GM10266 (cell line): ENCODE measurements at regions not wholly inside any gene's neighbourhood (a gene's known extent, or its start where the extent isn't known, plus 50 kb on each side); places are given as distances from the start of the nearest gene placed in this dataset.

Experiments used
- DNase-seq: peaks from one replicate; pipeline ENCODE4 v3.0.0; 2012; ENCODE audit errors: extremely low spot score
- TF ChIP-seq, protein P1 (sequence below): IDR thresholded peaks from 2 replicates; pipeline ENCODE4 v1.5.1; 2012; ENCODE audit warnings: mild to moderate bottlenecking, low read depth; ENCODE audit not compliant: control insufficient read depth, insufficient read depth; ENCODE audit errors: missing control alignments

DNA sequence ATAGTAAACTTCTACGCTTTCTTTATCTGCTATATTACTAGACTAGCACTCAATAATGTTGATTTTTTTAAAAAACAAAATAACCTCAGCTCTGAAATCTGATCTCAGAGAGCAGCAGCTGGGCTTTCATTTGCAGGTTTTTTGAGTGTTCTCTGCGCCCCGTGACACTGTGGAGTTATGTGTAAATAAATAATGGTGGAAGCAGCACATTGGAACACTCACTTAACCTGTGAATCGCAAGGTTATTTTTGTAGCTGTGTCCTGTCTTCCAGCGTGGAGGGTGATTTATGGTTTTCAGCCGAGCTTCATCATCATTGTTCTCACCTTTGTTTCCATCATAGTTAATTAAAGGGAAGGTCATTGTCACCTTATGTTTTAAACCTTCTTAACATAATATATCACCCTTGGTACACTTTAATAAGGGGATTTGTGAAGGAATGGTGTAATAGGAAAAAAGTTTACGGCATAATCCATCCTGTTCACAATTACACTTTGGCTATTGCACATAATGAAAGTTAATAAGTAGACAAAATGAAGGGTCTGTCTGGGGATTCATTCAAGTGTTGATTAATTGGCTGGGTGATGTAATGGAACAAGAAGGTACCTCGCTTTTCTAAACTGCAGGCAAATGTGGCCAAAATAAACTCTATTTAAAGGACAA lies 493.3 kb upstream of the ADAMTS16 start:
- DNase-seq: no peak
- TF ChIP-seq, protein P1, sequence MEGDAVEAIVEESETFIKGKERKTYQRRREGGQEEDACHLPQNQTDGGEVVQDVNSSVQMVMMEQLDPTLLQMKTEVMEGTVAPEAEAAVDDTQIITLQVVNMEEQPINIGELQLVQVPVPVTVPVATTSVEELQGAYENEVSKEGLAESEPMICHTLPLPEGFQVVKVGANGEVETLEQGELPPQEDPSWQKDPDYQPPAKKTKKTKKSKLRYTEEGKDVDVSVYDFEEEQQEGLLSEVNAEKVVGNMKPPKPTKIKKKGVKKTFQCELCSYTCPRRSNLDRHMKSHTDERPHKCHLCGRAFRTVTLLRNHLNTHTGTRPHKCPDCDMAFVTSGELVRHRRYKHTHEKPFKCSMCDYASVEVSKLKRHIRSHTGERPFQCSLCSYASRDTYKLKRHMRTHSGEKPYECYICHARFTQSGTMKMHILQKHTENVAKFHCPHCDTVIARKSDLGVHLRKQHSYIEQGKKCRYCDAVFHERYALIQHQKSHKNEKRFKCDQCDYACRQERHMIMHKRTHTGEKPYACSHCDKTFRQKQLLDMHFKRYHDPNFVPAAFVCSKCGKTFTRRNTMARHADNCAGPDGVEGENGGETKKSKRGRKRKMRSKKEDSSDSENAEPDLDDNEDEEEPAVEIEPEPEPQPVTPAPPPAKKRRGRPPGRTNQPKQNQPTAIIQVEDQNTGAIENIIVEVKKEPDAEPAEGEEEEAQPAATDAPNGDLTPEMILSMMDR: no peak

DNA sequence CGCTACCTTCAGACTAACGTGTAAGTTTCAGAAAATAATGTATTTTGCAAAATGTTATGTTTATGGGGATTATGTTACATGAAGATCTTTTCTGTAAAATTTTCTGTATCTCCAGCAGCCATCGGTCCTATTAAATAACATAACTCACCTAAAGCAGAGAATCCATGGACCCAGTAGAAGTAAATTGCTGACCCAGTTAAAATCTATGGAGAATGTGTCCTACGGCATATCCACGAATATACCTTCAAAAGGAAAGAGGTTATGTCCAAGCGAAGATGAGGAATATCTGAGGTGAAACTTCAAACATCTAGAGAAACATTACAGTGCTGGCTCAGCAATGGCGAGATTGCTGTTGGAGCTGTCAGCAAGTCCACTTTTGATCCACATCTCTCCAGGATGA lies 492.2 kb upstream of the ADAMTS16 start:
- TF ChIP-seq, protein P1: no peak
- DNase-seq: no peak

DNA sequence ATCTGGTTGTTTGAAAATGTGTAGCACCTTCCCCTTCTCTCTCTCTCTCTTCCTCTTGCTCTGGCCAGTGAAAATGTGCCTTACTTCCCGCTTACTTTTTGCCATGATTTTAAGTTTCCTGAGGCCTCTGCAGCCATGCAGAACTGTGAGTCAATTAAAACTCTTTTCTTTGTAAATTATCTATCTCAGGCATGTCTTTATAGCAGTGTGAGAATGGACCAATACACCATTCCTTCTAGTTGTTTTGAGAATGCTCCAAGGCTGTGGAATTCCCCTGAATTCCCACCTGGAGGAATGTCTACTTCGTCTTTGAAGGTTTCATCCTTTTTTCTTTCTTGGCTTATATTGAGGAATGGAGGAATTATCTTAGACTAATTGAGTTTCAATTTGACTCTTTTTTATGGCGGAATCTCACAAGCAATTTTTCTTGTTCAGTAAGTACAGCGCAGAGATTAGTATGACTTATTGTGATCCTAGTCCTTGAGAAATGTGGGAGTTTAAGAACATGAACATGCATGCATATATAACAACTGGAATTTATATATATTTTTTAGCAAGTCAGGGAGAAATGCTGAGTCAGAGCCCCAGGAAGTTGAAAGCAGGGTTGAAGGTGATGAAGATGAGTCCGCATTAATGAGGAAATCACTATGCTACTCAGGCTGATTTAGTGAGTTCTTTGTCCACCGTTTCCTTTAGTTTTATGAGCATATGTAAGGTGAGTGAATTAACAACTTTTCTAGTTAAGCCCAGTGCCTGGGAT lies 488.1 kb upstream of the ADAMTS16 start:
- no peak for DNase-seq
- TF ChIP-seq, protein P1: no peak

DNA sequence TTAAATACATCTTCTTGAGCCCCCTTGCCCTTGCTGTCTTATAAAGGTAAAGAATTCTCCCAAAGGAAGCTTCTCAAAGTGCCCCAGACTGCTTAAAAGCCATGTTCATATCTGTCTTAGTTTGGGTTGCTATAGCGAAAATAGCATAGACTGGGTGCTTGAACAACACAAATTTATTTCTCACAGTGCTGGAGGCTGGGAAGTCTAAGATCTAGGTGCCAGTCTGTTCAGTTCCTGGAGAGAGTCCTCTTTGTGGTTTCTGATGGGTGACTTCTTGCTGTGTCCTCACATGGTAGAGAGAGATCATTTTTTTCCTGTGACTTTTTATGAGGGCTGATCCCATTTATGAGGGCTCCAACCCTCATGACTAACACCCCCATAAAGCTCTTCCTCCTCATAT lies 486.7 kb upstream of the ADAMTS16 start:
- TF ChIP-seq, protein P1: no peak
- DNase-seq: no peak

DNA sequence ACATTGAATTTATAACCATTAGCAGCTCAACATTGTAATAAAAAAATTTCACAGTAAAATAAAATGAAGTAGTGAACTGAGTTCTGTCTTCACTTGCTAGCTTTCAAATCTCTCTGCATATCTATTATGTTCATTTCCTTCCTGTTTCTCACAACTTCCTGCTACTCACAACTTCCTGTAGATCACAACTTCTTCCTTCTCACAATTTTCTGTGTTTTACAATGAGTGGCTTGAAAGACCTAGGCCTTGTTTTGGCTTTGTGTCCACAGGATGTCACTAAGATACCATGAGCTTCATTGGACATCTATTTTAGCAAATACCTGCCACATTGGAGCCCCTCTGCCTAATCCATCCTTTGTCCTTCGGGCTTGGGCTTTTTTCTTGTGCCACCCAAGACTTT lies 480.3 kb upstream of the ADAMTS16 start:
- TF ChIP-seq, protein P1: no peak
- no peak for DNase-seq

DNA sequence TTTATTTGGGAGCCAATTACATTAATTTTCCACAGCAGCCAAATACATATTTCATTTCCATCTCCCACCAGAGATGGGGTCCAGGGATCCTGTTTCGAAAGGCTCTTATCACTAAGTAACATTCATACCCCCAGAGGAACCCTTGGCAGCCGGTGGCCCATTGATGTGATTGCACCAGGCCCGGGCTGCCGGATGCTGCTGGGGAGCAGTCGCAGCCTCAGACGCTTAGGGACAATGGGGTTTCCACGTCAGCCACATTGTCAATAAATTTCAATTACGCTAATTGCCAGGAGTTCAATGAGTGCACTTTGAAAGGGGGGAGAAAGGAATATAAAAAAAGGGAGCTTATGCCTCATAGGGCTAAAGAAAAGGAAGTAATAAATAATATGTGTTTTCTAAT lies 478.8 kb upstream of the ADAMTS16 start:
- DNase-seq: no peak
- TF ChIP-seq, protein P1: no peak

DNA sequence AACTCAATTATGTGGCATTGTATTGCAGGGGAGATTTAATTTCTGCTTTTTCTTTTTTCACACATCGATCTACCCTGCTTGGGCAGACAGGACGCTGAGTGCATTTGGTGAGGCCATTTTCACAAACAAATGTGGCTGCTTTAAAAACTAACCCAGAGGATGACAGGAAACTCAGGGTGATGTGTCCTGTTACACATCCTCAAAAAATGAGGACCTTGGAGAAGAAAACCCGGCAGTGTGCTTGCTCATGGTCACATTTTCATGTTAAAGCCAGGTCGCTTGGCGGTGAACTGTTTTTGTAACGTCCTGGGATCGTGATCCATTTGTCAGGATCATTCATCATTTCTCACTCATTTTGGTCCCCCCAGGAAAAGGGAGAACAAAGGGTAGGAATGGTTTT lies 478.3 kb upstream of the ADAMTS16 start:
- TF ChIP-seq, protein P1: no peak
- no peak for DNase-seq
